H1 (cell line): ENCODE measurements at regions not wholly inside any gene's neighbourhood (a gene's known extent, or its start where the extent isn't known, plus 50 kb on each side); places are given as distances from the start of the nearest gene placed in this dataset.

Experiments used
- CTCF ChIA-PET: fragments of 300-600 bp; sonication (Branson Sonifier 250); formaldehyde crosslinking; loops from one replicate; lab custom pipeline; 2021; ENCODE audit not compliant: partially characterized antibody; lab: Charles Lee
- POLR2A ChIA-PET: fragments of 300-600 bp; sonication (Branson Sonifier 250); formaldehyde crosslinking; loops from one replicate; lab custom pipeline; 2021; ENCODE audit warnings: inconsistent platforms; ENCODE audit not compliant: partially characterized antibody; lab: Charles Lee
- DNase-seq, 2 experiments: peaks; one replicate each; pipeline versions ENCODE4 v3.0.0 to v3.0.0-alpha.2; 2010 to 2022; ENCODE audit warnings: low spot score in 2 of 2, low read depth in 1 of 2, mixed read lengths in 1 of 2
- FAIRE-seq: peaks from 2 replicates; lab custom pipeline; 2011; peaks lifted over from hg19 to GRCh38; lab: Jason Lieb, UNC
- H2AFZ ChIP-seq: 2 replicates; pipeline ENCODE4 v1.8.1; 2012; ENCODE audit warnings: low read length, inconsistent platforms
- H2AK5ac ChIP-seq: 2 replicates; pipeline ENCODE4 v1.6.1; 2013; ENCODE audit warnings: low read depth, low read length
- H2BK120ac ChIP-seq: replicated peaks from 2 replicates; pipeline ENCODE3; 2013; ENCODE audit warnings: low read depth, low read length, inconsistent platforms
- H2BK12ac ChIP-seq: 2 replicates; pipeline ENCODE4 v1.6.1; 2013; ENCODE audit warnings: low read depth, low read length
- H2BK15ac ChIP-seq: 2 replicates; pipeline ENCODE4 v1.6.1; 2013; ENCODE audit warnings: low read length
- H2BK20ac ChIP-seq: 2 replicates; pipeline ENCODE4 v1.6.1; 2013; ENCODE audit warnings: low read length
- H2BK5ac ChIP-seq: 2 replicates; pipeline ENCODE4 v1.6.1; 2013; ENCODE audit warnings: low read depth, low read length
- H3K14ac ChIP-seq: 2 replicates; pipeline ENCODE4 v1.6.1; 2013; ENCODE audit warnings: inconsistent platforms; ENCODE audit not compliant: insufficient read length
- H3K18ac ChIP-seq: 2 replicates; pipeline ENCODE4 v1.6.1; 2013; ENCODE audit warnings: low read length; ENCODE audit errors: extremely low read depth
- H3K23ac ChIP-seq: 2 replicates; pipeline ENCODE4 v1.6.1; 2013; ENCODE audit warnings: inconsistent platforms; ENCODE audit not compliant: insufficient read length
- H3K23me2 ChIP-seq: 2 replicates; pipeline ENCODE4 v1.6.1; 2013; ENCODE audit warnings: low read depth, low read length
- H3K27ac ChIP-seq: 2 replicates; pipeline ENCODE4 v1.6.1; 2011; ENCODE audit warnings: low read depth, low read length, inconsistent platforms
- H3K27me3 ChIP-seq, 4 experiments: replicated peaks in 1 of 4; 1 replicate in 1 of 4; 2 replicates in 3 of 4; pipeline versions ENCODE4 v1.6.1 to v1.8.1; 2011 to 2013; ENCODE audit warnings: low read length in 3 of 4, mild to moderate bottlenecking in 3 of 4, inconsistent platforms in 2 of 4, mixed read lengths in 2 of 4, moderate library complexity in 1 of 4; ENCODE audit not compliant: control insufficient read depth in 3 of 4, insufficient read depth in 3 of 4; ENCODE audit errors: extremely low read depth in 1 of 4
- H3K36me3 ChIP-seq, 4 experiments: 2 replicates each; pipeline versions ENCODE4 v1.6.1 to v1.8.1; 2011 to 2013; ENCODE audit warnings: mild to moderate bottlenecking in 4 of 4, low read length in 3 of 4, moderate library complexity in 2 of 4, control low read depth in 1 of 4, inconsistent platforms in 1 of 4; ENCODE audit not compliant: insufficient read depth in 4 of 4, control insufficient read depth in 2 of 4
- H3K4ac ChIP-seq: replicated peaks from 2 replicates; pipeline ENCODE3; 2013; ENCODE audit warnings: low read length, low read depth, mixed read lengths, inconsistent platforms; ENCODE audit not compliant: insufficient read length
- H3K4me1 ChIP-seq, 4 experiments: replicated peaks in 1 of 4; 1 replicate in 1 of 4; 2 replicates in 3 of 4; pipeline versions ENCODE4 v1.6.1 to v1.8.1; 2011 to 2013; ENCODE audit warnings: low read length in 3 of 4, inconsistent platforms in 2 of 4, mixed read lengths in 1 of 4; ENCODE audit not compliant: insufficient read depth in 4 of 4, control insufficient read depth in 3 of 4
- H3K4me2 ChIP-seq, 2 experiments: 2 replicates each; pipeline versions ENCODE4 v1.6.1 to v1.8.1; 2011 to 2013; ENCODE audit warnings: low read depth in 2 of 2, low read length in 2 of 2, control low read depth in 1 of 2, inconsistent platforms in 1 of 2, mild to moderate bottlenecking in 1 of 2; ENCODE audit not compliant: insufficient read depth in 1 of 2
- H3K4me3 ChIP-seq, 4 experiments: fragments of 200-600, 300-600 bp in 1 of 4; sonication (generic), shearing (Covaris generic), sonication (Bioruptor Twin) in 1 of 4; 2 replicates each; pipeline versions ENCODE4 v1.5.1 to v1.8.1; 2011 to 2016; ENCODE audit warnings: low read length in 4 of 4, low read depth in 3 of 4, control low read depth in 2 of 4, inconsistent platforms in 2 of 4, mild to moderate bottlenecking in 2 of 4, mixed read lengths in 1 of 4, moderate library complexity in 1 of 4; ENCODE audit not compliant: insufficient read depth in 2 of 4; ENCODE audit errors: extremely low read depth in 1 of 4
- H3K56ac ChIP-seq: replicated peaks from 2 replicates; pipeline ENCODE3; 2013; ENCODE audit warnings: low read depth, mild to moderate bottlenecking, mixed read lengths, low read length, inconsistent platforms; ENCODE audit not compliant: insufficient read length
- H3K79me1 ChIP-seq: 2 replicates; pipeline ENCODE4 v1.6.1; 2013; ENCODE audit warnings: low read depth, low read length, control low read depth
- H3K79me2 ChIP-seq, 2 experiments: 2 replicates each; pipeline versions ENCODE4 v1.6.1 to v1.8.1; 2012 to 2013; ENCODE audit warnings: low read length in 2 of 2, mild to moderate bottlenecking in 2 of 2, inconsistent platforms in 1 of 2; ENCODE audit not compliant: insufficient read depth in 2 of 2, control insufficient read depth in 1 of 2
- H3K9ac ChIP-seq, 4 experiments: replicated peaks in 1 of 4; 1 replicate in 1 of 4; 2 replicates in 3 of 4; pipeline versions ENCODE4 v1.6.1 to v1.8.1; 2011 to 2013; ENCODE audit warnings: low read depth in 3 of 4, low read length in 3 of 4, control low read depth in 2 of 4, mild to moderate bottlenecking in 2 of 4, moderate library complexity in 2 of 4, inconsistent platforms in 1 of 4; ENCODE audit errors: extremely low read depth in 1 of 4
- H3K9me3 ChIP-seq, 2 experiments: 2 replicates each; pipeline versions ENCODE4 v1.6.1 to v1.8.1; 2012 to 2013; ENCODE audit warnings: mild to moderate bottlenecking in 2 of 2, moderate library complexity in 2 of 2, control low read depth in 1 of 2, inconsistent platforms in 1 of 2, low read depth in 1 of 2, low read length in 1 of 2, mixed read lengths in 1 of 2; ENCODE audit not compliant: insufficient read depth in 2 of 2
- H4K20me1 ChIP-seq, 2 experiments: replicated peaks in 1 of 2; 2 replicates each; pipeline versions ENCODE3 to v1.8.1; 2011 to 2013; ENCODE audit warnings: inconsistent platforms in 2 of 2, low read length in 2 of 2, mild to moderate bottlenecking in 1 of 2; ENCODE audit not compliant: insufficient read depth in 2 of 2, control insufficient read depth in 1 of 2
- H4K5ac ChIP-seq: 2 replicates; pipeline ENCODE4 v1.6.1; 2013; ENCODE audit warnings: low read length, low read depth, mixed read lengths, inconsistent platforms; ENCODE audit not compliant: insufficient read length
- H4K8ac ChIP-seq: 2 replicates; pipeline ENCODE4 v1.8.0; 2013; ENCODE audit warnings: mild to moderate bottlenecking, moderate library complexity, low read length, inconsistent platforms; ENCODE audit not compliant: insufficient read depth; ENCODE audit errors: extremely low read depth
- H4K91ac ChIP-seq: replicated peaks from 2 replicates; pipeline ENCODE3; 2013; ENCODE audit warnings: low read length, mixed read lengths, inconsistent platforms; ENCODE audit not compliant: insufficient read length
- CTCF ChIP-seq, 3 experiments: IDR thresholded peaks; 1 replicate in 2 of 3; 2 replicates in 1 of 3; pipeline versions ENCODE4 v1.5.1 to v1.6.1; 2011; ENCODE audit warnings: low read length in 3 of 3, mild to moderate bottlenecking in 3 of 3, inconsistent platforms in 2 of 3, low read depth in 1 of 3, moderate library complexity in 1 of 3; ENCODE audit not compliant: insufficient read depth in 1 of 3; ENCODE audit errors: control extremely low read depth in 1 of 3
- POLR2AphosphoS5 ChIP-seq: IDR thresholded peaks from 2 replicates; pipeline ENCODE4 v1.6.1; 2011; ENCODE audit warnings: low read depth, low read length
- RAD21 ChIP-seq, 2 experiments: IDR thresholded peaks in 1 of 2; conservative IDR thresholded peaks in 1 of 2; 2 replicates each; pipeline ENCODE4 v1.6.1; 2011; ENCODE audit warnings: low read depth in 2 of 2, low read length in 2 of 2, improper control_type of control experiment in 1 of 2, inconsistent platforms in 1 of 2, mild to moderate bottlenecking in 1 of 2, moderate library complexity in 1 of 2
- WGBS, 2 experiments: shearing (Covaris generic) in 1 of 2; methylation state at CpG; one replicate each; pipeline versions ENCODE4 v1.1.6 to v1.1.7; 2013 to 2015; ENCODE audit warnings: low lambda C conversion rate in 2 of 2, mixed read lengths in 2 of 2, inconsistent platforms in 1 of 2, low coverage in 1 of 2, missing lambda C conversion rate in 1 of 2; ENCODE audit not compliant: insufficient replicate concordance in 2 of 2, insufficient coverage in 1 of 2, insufficient read length in 1 of 2; ENCODE audit errors: extremely low coverage in 1 of 2, missing lambda C conversion rate in 1 of 2; 5-methylcytosine and 5-hydroxymethylcytosine counted together

- H2BK5ac ChIP-seq: no peak overlapping the region
- no peak overlapping the region for H3K18ac ChIP-seq
- H2BK120ac ChIP-seq: no peak overlapping the region
- no peak overlapping the region for H4K91ac ChIP-seq
- H3K79me2 ChIP-seq: no peaks in the 10 kb centered on the region
- no peak overlapping the region for H4K8ac ChIP-seq
- H2AK5ac ChIP-seq: no peak overlapping the region
- H2BK15ac ChIP-seq: no peak overlapping the region
- POLR2A ChIA-PET: no interaction called here
- H2AFZ ChIP-seq: no peak overlapping the region
- CTCF ChIA-PET: interaction anchor here (0.6 to 2.2 kb wide), 7 partner anchors 9 to 1353 kb away, joined by 3 to 8 read pairs (median 3); no protein-coding TSS in a partner anchor
- H3K9me3 ChIP-seq: no peaks in the 10 kb centered on the region; a peak in 1 of 4 replicates
- no peak overlapping the region for H3K27ac ChIP-seq
- no peak for DNase-seq
- H3K23me2 ChIP-seq: no peaks in the 10 kb centered on the region
- WGBS, 2 experiments: 100% methylated on average over 1 of the region's 1 CpG; no CpG with 5 or more reads in 1 of the 2 experiments
- no peak overlapping the region for H3K4ac ChIP-seq
- H3K4me1 ChIP-seq: no peaks in the 10 kb centered on the region
- TF ChIP-seq CTCF (IDR thresholded peaks at IDR 0.05; ENCODE audit: control extremely low read depth in 1 of 3, insufficient read depth in 1 of 3, low read depth in 1 of 3, low read length in 3 of 3) (peak in 2 of 3 experiments; percentile 29 to 45; a peak in 3 of 4 replicates), POLR2AphosphoS5 (no peak), RAD21 (IDR thresholded peaks at IDR 0.05 in 1 of 2, conservative IDR thresholded peaks at IDR 0.05 in 1 of 2; ENCODE audit: low read depth in 2 of 2, low read length in 2 of 2) (peak in 1 of 2 experiments; percentile 46; a peak in 3 of 4 replicates)
- no peak for FAIRE-seq
- H2BK20ac ChIP-seq: no peak overlapping the region
- no peaks in the 10 kb centered on the region for H3K36me3 ChIP-seq
- H3K4me2 ChIP-seq: no peak overlapping the region
- no peaks in the 10 kb centered on the region for H3K79me1 ChIP-seq
- no peak overlapping the region for H3K23ac ChIP-seq
- no peak overlapping the region for H2BK12ac ChIP-seq
- H3K4me3 ChIP-seq: no peak overlapping the region
- no peak overlapping the region for H3K14ac ChIP-seq
- H3K56ac ChIP-seq: no peak overlapping the region
- no peaks in the 10 kb centered on the region for H3K27me3 ChIP-seq
- H4K5ac ChIP-seq: no peak overlapping the region
- H4K20me1 ChIP-seq: no peaks in the 10 kb centered on the region
- no peak overlapping the region for H3K9ac ChIP-seq
These were observed 395.4 kb upstream of the ADAMTS5 start for GRCh38 chr21:27362249-27362648.
